ENCODE measurements at regions not wholly inside any gene's neighbourhood (a gene's known extent, or its start where the extent isn't known, plus 50 kb on each side); places are given as distances from the start of the nearest gene placed in this dataset.

- ATAC-seq (ENCODE audit: insufficient number of reproducible peaks, low FRiP score, low read depth) = no peak
- Histone ChIP-seq H3K27me3 (replicated peaks; ENCODE audit: insufficient read depth) (no peaks in the 10 kb centered on the region), H3K4me1 (ENCODE audit: control insufficient read depth in 1 of 2, low read depth in 2 of 2) (no peaks in the 10 kb centered on the region), H3K27ac (no peak overlapping the region), H3K4me3 (no peak overlapping the region), H3K9me3 (no peaks in the 10 kb centered on the region), H3K36me3 (no peaks in the 10 kb centered on the region)
- no peak for DNase-seq (ENCODE audit: low spot score)
- TF ChIP-seq CTCF (IDR thresholded peaks at IDR 0.05) = no peak
Measured at GRCh38 chr6:34618430-34619182, 62.5 kb upstream of the SPDEF start.

DNA sequence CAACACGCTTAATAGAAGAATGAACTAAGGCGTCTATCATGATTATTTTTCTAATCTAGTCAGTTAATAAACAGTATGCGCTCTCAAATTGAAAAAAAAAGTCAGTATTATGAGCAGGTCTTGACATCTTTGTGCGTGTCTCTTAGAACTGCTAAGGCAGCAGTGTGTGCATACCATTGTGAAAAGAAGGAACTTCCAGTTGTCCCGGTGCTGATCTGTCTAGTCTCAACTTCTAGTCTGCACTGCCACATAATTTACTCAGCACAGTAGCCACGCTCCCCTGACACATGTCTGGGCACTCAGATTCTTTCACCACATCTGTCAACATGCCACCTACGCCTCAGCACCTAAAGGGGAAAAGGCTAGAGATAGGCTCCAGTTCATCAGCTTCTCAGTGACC, 61.1 kb upstream of the SPDEF start:
- no peaks in the 10 kb centered on the region for H3K36me3 ChIP-seq
- no peaks in the 10 kb centered on the region for H3K27me3 ChIP-seq (replicated peaks; ENCODE audit: insufficient read depth)
- no peaks in the 10 kb centered on the region for H3K4me1 ChIP-seq (ENCODE audit: control insufficient read depth in 1 of 2, low read depth in 2 of 2)
- no peak overlapping the region for H3K4me3 ChIP-seq
- no peak overlapping the region for H3K27ac ChIP-seq
- DNase-seq (ENCODE audit: low spot score) = no peak
- H3K9me3 ChIP-seq = no peaks in the 10 kb centered on the region
- TF ChIP-seq CTCF (IDR thresholded peaks at IDR 0.05) = no peak
- no peak for ATAC-seq (ENCODE audit: insufficient number of reproducible peaks, low FRiP score, low read depth)

DNA sequence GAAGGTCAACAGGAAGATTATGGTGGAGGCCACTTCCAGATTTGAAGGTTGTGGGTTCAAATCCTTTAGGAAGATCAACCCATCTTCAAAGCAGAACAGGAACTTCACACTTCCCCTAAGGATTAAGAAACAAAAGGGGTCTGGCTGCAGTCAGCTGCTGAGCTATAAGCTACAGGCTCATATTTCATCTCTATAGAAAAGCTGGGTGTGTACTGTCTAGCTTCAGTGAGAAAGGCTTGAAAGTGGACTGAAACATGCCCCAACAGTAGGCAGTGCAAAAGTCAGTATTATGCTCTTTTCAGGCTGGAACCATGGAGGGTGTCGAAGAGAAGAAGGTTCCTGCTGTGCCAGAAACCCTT, 60.1 kb upstream of the SPDEF start:
- Histone ChIP-seq H3K4me3 (no peak overlapping the region), H3K27ac (no peak overlapping the region), H3K36me3 (no peaks in the 10 kb centered on the region), H3K4me1 (ENCODE audit: control insufficient read depth in 1 of 2, low read depth in 2 of 2) (peaks cover 0 to 2% of the 10 kb centered on the region in 2 donors), H3K9me3 (no peaks in the 10 kb centered on the region), H3K27me3 (replicated peaks; ENCODE audit: insufficient read depth) (no peaks in the 10 kb centered on the region)
- no peak for TF ChIP-seq CTCF (IDR thresholded peaks at IDR 0.05)
- no peak for DNase-seq (ENCODE audit: low spot score)
- ATAC-seq (ENCODE audit: insufficient number of reproducible peaks, low FRiP score, low read depth) = no peak

DNA sequence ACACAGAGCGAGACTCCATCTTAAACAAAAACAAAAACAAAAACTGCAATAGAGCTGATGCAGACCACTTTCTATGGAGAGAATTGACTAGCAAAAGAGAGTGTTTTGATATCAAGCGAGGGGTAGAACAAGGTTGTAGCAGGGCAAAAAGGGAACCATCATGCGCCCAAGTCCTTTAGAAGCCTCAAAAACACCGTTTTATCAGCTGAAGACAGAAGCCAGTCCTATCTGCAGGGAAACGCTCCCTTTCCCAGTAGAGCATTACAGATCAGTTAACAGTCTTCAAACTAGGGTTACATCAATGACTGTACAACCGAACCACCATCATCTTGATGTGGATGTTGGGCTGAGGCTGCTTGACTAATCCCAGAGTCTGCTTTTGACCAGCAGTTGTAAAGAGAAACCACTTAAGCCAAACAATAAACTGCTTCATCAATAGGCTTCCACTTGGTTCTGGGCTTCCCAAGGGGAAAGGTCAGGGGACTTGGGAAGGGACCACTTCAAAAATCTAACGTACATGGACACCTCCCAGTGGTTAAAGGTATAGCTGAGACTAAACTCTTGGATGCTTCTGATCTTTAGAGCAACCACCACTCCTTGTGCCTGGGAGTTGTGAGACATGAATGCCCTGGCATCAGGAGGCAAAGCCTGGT, 59.6 kb upstream of the SPDEF start:
- no peak for ATAC-seq (ENCODE audit: insufficient number of reproducible peaks, low FRiP score, low read depth)
- peaks cover 2 to 7% of the 10 kb centered on the region in 2 donors for H3K4me1 ChIP-seq (ENCODE audit: control insufficient read depth in 1 of 2, low read depth in 2 of 2)
- H3K9me3 ChIP-seq = no peaks in the 10 kb centered on the region
- TF ChIP-seq CTCF (IDR thresholded peaks at IDR 0.05) = no peak
- DNase-seq (ENCODE audit: low spot score) = no peak
- no peak overlapping the region for H3K4me3 ChIP-seq
- H3K27me3 ChIP-seq (replicated peaks; ENCODE audit: insufficient read depth) = no peaks in the 10 kb centered on the region
- H3K36me3 ChIP-seq = no peaks in the 10 kb centered on the region
- H3K27ac ChIP-seq = no peak overlapping the region

DNA sequence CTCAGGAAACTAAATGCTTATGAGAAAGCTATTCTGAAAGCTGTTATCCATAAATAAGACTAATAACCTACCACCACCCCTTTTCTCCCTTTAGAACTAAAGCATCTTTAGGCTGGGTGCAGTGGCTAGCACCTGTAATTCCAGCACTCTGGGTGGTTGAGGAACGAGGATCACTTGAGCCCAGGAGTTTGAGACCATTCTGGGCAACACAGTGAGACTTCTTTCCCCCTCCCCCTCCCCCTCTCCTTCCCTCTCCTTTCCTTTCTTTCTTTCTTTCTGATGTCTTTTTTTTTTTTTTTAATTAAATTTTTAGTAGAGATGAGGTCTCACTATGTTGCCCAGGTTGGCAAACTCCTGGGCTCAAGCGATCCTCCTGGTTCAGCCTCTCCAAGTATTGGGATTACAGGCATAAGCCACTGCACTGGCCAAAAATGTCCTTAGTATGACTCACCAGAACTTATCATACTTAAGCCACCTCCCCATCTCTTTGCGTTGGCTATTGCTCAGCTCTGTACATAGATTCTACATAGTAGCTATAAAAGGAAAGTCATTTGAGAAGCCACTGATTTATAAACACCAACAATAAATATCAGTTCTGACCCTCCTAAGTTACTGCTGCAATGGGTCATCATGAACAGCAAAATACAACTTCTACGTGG, 54.8 kb upstream of the SPDEF start:
- Histone ChIP-seq H3K27me3 (replicated peaks; ENCODE audit: insufficient read depth) (no peaks in the 10 kb centered on the region), H3K4me1 (ENCODE audit: control insufficient read depth in 1 of 2, low read depth in 2 of 2) (peaks cover 4 to 27% of the 10 kb centered on the region in 2 donors), H3K36me3 (no peaks in the 10 kb centered on the region), H3K4me3 (no peak overlapping the region), H3K27ac (peak overlapping the region in 1 of 2 donors; percentile 12), H3K9me3 (no peaks in the 10 kb centered on the region)
- DNase-seq (ENCODE audit: low spot score) (no peak), ATAC-seq (ENCODE audit: insufficient number of reproducible peaks, low FRiP score, low read depth) (no peak)
- no peak for TF ChIP-seq CTCF (IDR thresholded peaks at IDR 0.05)
